Forelimb muscle (tissue), 1 donor: ENCODE measurements at regions not wholly inside any gene's neighbourhood (a gene's known extent, or its start where the extent isn't known, plus 50 kb on each side); places are given as distances from the start of the nearest gene placed in this dataset.
"Not testable (repeated sequence)": the region's sequence is repeated elsewhere in the genome, so short reads cannot be mapped to it uniquely, and the experiment has no call there.

ENCODE experiments used
- DNase-seq: peaks from one replicate; pipeline ENCODE4 v3.0.0-alpha.2; 2013; ENCODE audit warnings: low read depth

DNA sequence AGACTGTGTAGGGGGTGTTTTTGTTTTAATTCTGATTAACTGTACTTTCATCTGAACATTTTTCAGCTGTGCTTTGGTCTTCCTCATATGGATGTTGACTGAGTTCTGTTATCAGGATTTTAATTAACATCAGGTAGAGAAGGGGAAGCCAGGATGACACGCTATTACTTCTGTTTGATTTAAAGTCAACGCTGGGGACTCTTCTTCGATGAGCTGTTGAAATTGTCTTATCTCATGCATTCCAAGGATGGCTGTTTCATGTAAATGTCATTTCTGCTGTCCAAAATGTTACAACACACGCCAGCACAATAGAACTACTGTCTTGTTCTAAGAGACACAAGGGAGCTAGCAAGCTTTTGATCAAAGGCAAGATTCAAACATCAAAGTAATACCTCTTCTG is 263.3 kb upstream of the CDH5 start:
- DNase-seq: no peak

DNA sequence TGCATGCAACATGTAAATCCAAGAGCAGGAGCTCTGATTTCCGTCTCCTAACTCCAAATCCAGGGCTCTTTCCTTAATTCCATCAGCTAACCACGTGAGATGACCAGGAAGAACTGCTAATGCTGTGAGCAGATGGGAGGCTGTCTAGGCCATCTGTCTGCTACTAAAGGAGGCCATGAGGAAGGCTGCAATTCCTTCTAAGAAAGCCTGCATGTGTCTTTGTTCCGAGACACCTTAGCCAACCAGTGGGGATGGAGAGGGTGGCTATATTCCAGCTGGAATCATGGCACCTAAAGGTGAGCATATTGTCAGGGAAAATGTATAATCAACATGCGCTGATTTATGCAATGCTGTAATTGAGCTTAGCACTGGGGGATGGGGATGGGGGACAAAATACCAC is 267.2 kb upstream of the CDH5 start:
- DNase-seq: no peak

DNA sequence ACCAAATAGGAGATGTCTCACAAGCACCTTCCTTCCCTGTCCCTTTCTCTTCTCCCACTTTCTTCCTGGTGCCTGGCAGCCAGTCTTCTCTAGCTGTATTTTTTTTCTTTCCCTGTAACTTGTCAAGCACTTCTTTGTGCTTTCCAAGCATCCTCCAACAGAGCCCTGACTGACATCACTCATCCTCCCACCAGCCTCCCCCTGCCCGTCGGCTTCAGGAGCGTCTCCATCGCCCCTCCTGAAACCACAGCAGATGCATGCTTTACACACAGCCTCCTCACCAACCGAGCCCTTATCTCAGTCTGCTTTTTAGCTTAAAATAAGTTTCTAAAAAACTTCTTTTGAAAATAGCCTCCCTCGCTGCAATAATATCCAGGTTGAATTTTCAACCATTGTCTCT is 268.7 kb upstream of the CDH5 start:
- DNase-seq: no peak

DNA sequence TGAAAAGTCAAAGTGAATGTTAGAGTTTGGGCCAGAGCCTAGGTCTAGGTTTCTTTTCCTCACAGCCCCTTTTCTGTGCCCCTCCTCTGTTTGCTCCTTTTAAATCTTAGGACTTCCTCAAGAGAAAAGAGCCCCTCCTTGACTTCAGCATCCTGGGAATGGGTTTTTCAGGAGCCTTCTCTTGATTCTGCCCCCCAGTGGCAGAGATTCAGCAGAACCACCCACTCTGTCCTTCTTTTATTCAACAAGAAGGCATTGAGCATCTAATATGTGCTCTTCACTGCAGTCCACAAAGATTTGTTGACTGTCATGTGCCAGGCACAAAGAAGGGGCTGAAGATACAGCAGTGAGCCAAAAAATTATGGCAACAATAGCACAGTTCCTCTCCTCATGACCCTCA is 270.8 kb upstream of the CDH5 start:
- DNase-seq: no peak

DNA sequence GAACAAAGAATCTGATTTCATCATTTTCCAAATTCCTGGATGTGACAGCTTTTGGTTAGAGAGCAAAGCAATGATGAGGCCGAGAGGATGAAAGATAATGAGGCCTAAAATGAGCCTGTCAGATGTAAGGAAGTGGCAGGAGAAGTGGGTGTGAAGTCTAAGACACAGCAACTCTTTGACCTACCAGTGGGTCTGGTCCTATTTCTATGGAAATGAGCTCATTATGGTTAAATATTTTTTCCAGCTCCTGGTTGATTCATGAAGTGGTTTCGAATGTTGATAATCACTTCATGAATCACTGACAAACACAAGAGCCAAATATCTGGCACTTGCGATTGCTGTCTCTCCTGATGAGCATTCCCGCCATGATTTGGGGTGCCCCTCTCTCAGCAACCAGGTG is 273.3 kb upstream of the CDH5 start:
- DNase-seq: no peak

DNA sequence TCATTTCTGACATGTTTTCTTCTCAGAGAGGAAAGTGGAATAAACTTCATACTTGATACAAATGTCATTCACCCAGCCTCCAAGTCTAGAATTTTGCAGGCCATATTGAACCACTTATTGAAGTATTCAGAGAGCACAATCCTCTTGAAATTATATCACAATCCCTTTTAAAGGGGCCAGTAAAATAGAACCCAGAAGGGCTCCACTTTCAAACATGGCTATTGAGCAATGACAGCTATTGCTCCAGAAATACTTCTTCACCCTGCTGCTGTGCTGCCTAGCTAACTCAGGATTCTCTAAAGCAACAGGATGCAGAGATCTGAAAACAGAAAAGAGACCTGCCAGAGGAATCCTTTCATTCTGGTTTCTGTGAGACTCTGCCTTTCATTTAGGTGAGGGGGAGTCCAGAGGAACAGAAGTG is 275.0 kb upstream of the CDH5 start:
- DNase-seq: no peak

DNA sequence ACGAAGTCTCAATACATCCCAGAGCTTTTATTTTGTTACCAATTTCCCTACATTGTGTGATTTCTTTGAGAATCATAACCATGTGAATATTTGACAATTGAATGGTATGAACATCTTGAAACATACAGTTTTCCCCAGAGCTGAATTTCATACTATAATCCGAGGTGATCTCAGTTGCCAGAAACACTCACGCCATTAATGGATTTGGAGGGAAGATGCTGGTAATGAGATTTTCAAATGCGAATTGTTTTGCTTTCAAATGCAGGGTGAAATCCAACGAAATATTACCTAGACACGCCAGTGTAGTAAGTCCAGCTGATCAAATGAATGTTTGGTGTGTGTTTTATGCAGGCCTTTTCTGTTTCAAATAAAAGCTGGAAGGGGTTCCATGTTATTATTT is 277.8 kb upstream of the CDH5 start:
- DNase-seq: no peak

DNA sequence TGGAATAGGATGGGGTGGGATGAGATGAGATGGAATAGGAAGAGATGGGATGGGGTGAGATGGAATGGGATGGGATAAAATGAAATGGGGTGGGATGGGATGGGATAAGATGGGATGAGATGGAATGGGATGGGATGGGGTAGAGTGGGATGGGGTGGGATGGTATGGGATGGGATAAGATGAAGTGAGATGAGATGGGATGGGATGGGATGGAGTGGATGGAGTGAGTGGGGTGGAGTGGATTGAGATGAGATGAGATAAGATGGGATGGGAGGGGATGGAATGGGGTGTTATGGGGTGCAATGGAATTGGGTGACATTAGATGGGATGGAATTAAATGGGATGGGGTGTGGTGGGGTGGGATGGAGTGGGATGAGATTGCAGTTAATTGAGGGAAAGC is 279.2 kb upstream of the CDH5 start:
- no peak for DNase-seq

DNA sequence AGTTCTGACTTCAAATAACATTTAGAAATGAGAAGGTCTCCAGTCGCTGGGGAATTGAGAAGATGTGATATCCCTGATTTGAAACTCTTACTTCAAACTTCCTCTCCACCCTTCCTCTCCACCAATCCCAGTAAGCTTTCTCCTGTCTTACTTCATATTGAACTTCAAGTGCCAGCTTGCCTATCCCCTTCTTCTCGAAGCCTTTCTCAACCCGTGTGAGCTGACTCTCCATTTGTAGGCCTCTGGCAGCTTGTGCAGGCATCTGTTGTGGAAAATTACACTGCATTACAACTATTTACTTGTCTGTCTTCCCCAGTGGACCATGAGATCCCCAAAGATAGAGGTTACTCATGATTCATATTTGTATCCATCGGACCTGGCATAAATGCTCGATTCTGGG is 280.8 kb upstream of the CDH5 start:
- DNase-seq: no peak

DNA sequence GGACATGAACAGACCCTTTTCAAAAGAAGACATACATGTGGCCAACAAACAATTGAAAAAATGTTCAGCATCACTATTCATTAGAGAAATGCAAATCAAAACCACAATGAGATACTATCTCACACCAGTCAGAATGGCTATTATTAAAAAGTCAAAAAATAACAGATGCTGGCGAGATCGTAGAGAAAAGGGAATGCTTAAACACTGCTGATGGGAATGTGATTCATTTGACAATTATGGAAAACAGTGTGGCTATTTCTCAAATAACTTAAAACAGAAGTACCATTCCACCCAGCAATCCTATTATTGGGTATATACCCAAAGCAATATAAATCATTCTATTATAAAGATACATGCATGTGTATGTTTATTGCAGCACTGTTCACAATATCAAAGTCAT is 281.8 kb upstream of the CDH5 start:
- not testable (repeated sequence) for DNase-seq

DNA sequence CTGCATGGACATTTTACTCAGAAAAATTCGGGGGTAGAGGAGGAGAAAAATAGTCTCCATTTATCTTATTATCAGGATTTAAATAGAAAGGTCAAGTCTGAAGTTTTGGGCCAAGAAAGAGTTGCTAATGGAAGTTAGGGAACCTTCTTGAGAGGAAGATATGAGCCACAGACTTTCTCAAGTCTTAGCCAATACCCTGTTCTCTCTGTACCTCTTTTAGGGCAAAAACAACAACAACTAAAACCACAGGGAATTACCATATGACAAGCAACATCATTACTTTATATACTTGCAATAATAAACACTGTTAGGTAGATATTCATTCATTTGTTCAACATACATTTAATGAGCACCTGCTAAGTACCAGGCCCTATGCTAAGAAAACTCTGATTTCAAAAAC is 282.2 kb upstream of the CDH5 start:
- no peak for DNase-seq

DNA sequence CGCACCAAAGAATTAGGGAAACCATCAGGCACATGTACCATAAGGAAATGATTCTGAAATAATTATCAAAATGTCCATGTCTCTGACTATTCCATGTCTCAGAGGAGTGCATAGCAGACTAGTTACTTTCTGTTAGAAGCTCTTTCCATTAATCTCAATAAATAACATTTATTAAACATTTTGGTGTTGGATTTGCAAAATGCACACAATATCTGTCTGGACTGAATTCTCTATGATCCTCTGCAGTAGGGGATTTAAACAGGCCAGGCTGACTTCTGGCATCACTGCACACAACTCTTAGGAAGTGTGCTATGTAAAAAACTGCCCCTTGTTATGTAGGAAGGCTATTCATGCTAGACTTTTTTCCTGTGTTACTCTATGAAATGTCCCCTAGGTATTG is 283.3 kb upstream of the CDH5 start:
- DNase-seq: no peak

DNA sequence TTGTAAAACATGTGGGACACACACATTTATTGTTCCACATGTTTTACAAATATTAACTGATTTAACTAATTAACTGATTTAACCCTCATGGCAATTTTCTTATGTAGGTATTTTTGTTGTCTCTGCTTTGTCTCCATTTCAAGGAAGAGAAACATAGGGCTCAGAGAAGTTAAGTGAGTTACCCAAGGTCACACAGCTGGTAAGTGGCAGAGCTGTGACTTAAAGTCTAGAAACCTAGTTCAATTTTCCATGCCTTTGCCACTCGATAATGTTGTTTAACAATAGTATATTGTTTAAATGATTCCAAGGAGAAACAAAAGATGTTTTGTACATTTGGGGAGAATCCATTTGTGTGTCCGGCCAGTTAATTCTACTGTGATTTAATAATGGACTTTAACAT is 284.1 kb upstream of the CDH5 start:
- DNase-seq: no peak

DNA sequence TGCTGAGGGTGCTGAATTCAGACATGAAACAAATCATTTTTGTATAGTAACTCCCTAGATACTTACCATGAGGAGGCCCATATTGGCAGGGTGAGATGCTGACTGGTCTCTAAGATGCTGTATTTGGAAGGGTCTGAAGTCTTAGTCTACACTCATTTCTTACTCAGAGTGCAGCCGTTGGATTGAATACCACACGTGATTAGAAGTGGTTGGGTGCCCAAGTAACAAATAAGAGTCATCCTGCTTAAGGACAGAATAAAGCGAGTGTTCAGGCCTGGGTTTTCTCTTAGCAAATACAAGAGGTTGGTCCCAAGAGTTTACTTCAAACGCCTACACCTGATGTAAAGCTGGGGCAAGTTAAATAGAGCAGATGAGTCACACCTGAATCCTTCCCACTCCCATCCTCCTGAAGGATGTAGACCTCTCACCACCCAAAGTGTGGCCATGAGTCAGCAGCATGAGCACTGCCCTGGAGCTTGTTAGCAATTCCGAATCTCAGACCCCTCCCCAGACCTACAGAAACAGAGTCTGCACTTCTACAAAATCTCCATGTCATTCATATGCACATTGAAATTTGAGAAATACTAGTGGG is 284.6 kb upstream of the CDH5 start:
- DNase-seq: no peak

DNA sequence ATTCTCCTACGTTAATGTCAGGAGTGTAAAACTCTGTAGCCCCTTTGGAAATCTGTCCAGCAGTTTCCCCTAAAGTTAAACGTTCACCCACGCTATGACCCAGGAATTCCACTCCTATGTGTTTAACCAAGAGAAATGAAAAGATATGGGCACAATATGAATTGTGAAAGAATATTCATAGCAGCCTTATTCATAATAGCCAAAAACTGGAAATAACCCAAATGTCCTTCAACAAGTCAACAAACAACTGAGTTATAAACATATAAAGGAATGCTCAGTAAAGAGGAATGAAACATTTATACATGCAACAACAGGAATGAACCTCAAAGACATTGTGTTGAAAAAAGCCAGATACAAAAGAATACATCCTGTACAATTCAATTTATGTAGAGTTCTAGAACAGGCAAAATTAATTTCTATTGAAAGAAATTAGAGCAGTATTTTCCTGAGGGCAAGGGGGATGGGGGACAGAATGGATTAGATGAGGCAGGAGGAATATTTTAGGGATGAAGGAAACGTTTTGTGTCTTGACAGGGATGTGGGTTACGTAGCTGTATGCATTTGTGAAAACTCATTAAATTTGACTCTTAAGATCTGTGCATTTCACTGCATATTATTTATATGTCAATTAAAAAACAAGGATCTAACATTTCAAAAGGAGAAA is 286.7 kb upstream of the CDH5 start:
- DNase-seq: no peak

DNA sequence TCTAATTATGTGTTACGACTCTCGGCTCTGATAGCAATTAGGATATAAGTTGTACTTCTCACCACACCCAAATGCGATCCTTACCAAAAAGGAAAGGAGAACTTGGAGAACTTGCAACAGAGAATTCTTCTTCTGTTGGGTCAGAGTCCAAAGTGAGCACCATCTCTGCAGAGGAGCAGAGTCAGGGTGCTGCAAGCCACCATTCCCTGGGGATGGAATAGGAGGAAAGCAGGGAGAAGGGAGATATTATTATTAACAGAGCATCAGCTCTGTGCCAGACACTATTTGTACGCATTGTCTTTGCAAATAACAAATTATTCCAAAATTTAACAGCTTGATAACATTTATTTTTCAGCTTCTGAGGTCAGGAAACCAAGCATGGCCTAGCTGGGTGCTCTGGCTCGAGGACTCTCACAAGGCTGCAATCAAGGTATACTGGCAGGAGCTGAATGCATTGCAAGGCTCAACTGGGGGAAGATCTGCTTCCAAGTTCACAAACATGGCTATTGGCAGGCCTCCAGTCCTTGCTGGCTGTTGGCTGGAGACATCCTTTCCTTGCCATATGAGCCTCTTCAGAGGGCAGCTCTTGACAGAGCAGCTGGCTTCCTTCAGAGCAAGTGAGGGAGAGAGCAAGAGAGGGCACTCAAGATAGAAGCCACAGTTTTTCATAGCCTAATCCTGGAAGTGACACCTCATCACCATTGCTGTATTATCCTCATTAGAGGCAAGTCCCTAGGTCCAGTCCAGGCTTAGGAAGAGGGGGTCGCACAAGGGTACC is 296.2 kb upstream of the CDH5 start:
- DNase-seq: no peak

DNA sequence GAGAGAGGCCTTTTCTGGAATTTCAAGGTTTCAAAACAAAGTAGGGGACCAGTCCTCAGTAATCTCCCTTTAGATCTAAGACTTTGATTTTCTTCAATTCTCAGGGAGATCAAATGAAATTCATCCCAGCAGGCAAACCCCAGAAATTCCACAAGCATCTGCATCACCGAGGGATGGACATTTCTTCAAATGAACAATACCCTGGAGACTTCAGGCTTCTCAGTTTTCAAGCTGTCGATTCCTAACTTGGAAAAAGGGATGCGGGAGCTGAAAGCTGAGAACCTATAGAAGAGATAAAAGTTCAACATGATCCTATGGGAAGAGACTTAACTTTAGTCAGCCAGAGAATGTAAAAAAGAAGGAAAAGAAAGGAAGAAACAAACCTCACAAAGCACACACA is 296.9 kb upstream of the CDH5 start:
- DNase-seq: no peak

DNA sequence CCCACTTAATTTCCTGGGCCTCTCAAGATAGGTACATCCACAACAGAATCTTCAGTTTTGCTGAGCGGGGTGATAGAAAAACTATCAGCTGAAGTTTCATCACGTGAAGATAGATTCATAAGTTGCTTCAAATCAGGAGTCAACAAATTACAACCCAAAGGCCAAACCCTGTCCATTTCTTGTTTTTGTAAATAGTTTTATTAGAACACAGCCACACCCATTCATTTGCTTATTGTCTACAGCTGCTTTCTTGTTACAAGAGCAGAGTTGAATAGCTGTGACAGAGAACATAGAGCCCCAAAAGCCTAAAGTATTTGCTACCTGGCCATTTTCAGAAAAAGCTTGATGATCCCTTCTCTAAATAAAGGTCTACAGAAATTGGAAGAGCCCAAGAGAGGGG is 300.1 kb upstream of the CDH5 start:
- DNase-seq: no peak

DNA sequence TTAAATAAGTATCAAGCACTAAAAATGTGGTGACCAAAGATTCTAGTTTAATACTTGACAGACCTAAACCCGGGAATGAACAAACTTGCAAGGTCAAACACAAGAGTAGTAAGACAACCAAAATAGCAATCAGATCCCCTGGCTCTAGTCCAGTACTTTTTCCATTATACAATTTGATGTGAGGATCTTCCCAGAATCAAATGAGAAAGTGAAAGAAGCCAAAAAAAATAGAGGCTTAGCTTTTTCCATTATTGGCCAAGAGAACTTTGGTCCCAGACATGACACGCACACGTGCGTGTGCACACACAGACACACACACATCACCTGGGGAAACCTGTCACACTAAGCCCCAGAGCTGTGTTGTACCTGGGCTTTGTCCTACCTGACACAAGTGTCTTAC is 300.6 kb upstream of the CDH5 start:
- DNase-seq: peak; percentile 48

DNA sequence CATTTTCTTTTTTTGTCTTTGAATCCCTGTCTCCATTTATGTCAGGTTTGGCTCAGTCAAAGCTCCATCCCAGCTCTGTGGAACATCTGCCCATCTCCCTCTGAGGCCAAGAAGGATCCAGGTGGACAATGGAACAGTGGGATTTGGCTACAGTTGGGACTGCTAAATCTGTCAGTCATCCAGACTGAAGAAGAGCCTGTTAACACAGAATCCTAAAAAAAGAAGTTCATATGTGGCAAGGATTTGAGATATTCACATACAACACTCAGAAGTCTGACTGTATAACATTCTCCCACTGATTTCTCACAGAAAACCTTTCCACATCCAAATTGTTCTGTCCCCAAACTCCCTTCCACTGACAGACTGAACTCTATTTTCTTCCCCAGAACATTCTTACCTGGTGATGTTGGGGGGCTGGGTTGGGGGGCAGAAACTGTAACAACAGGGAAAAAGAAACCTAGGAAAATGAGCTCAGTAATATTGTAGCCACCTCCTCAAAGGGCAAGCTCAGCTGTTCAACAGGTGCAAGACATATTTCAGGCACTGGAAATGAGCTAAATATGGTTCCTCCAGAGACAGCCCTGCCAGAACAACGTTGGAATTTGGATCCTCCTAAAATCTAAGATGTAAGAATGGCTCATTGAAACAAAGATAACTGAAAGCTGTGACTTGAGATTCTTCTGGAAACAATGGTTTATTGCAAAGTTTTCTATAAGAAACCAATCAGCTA is 301.5 kb upstream of the CDH5 start:
- DNase-seq: no peak

DNA sequence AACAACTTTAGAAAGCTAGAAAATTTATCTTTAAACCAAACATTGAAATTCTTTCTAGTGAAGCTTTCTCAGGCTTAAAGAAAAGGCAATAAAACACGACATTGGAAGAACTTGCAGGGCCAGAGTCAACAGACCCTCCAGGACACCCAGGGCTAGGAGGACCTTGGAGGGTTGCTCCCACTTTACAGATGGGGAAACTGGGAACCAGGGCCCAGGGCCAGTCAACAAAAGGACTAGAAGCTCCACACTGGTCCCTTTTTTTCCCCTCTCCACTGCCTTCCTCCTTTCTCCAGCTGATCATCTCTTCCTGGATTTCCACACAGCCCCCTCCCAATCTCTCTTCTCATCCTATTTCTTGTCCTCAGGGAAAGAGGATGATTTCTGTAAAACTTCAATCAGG is 307.7 kb upstream of the CDH5 start:
- DNase-seq: no peak

DNA sequence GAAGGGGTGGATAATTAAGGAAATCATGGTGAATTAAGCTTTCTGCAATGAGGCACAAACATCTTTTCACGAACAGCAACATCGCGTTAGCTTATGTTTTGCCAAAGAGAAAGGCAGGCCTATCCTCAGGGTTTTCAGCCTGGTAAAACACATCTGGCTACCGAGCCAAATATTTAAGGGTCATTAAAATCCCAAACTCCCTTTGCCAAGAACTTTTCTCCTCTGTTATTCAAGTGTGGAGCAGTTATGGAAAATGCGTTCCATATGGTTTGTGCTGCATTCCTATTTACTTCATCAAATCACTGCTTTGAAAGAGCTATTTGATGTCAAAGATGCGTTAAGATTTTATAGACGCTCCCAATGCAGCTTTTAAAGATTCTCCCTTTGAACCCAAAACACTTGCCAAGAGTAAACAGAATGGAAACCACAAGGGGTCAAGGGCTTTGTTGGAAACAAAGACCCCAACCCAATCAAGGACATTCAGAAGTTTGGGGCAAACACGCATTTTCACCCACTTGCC is 308.3 kb upstream of the CDH5 start:
- DNase-seq: no peak
